Mammary epithelial cell (primary cell): ENCODE measurements at regions not wholly inside any gene's neighbourhood (a gene's known extent, or its start where the extent isn't known, plus 50 kb on each side); places are given as distances from the start of the nearest gene placed in this dataset.

ENCODE experiments used
- CTCF ChIP-seq, 2 donors: IDR thresholded peaks in 1 of 2; conservative IDR thresholded peaks in 1 of 2; 2 replicates each; pipeline ENCODE4 v1.5.1; 2011 to 2012; ENCODE audit warnings: inconsistent platforms in 2 of 2, low read length in 2 of 2, mild to moderate bottlenecking in 2 of 2, control low read depth in 1 of 2, low read depth in 1 of 2; ENCODE audit not compliant: insufficient read depth in 1 of 2; ENCODE audit errors: extremely low read depth in 1 of 2
- EZH2 ChIP-seq: IDR thresholded peaks from 2 replicates; pipeline ENCODE4 v1.6.1; 2012; ENCODE audit warnings: low read length, inconsistent platforms, borderline replicate concordance

GRCh38 chr1:25023190-25023578 lies 93.1 kb upstream of the RUNX3 start:
- TF ChIP-seq CTCF (conservative IDR thresholded peaks at IDR 0.05 in 1 of 2, IDR thresholded peaks at IDR 0.05 in 1 of 2; ENCODE audit: extremely low read depth in 1 of 2, insufficient read depth in 1 of 2, low read depth in 1 of 2, low read length in 2 of 2) = no peak
- TF ChIP-seq EZH2 = no peak
